Stimulated activated CD4-positive, alpha-beta T cell treated with anti-CD3 and anti-CD28 coated beads, TNF-alpha, amount 100 ng/mL, for 1 hour (primary cell): ENCODE measurements at regions not wholly inside any gene's neighbourhood (a gene's known extent, or its start where the extent isn't known, plus 50 kb on each side); places are given as distances from the start of the nearest gene placed in this dataset.

Experiments used
- DNase-seq, 3 donors: peaks; one replicate each; pipeline ENCODE4 v3.0.0-alpha.2; 2020; ENCODE audit warnings: low read depth in 3 of 3, low spot score in 1 of 3

DNA sequence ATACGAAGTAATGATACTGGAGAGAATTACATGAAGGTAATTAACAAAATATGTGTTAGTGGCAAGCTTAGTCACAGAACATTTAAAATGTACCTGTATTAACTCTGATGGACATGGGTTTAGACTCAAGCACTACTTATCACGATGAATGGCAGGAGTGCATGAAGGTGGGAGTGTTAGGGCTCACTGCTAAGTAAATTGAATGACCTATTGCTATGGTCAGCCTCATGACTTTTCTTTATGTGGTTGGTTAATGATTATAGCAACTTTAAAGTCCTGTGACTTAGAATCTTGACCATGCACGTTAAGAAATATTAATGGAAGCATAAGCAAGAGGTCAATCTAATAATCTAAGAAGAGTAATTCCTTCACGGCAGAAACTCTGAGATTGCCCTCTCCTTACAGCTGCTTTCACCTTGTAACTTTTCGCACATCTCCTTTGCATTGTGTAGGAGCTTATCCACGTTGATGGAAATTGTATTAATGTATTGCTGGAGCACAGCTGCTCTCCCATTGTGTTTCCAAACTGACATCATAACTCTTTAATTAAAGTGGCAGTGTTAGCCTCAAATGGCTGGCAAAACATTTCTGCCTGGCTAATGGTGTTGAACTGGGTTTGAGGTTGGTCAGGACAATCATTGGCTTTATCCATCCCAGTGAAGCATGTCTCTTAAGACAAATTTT is 114.5 kb downstream of the RXFP2 start:
- no peak for DNase-seq

DNA sequence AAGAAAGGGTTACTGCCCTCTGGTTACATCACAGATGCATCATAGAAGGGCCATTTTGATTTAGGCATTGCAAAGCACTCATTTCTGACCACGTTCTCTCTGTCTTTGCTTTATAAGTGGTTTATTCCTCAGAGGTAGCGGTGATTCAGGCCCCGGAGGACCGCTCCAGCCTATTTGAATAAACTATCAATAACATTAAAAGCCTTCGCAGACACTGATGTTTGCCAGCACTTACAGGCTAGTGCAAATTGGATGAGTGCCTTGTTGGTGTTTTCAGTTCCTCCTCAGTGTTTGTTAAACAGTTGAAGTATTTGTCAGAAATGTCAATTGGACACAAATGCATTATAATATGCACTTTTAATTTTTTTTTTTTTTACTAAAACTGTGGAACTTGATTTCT is 120.2 kb downstream of the RXFP2 start:
- DNase-seq, result no peak

DNA sequence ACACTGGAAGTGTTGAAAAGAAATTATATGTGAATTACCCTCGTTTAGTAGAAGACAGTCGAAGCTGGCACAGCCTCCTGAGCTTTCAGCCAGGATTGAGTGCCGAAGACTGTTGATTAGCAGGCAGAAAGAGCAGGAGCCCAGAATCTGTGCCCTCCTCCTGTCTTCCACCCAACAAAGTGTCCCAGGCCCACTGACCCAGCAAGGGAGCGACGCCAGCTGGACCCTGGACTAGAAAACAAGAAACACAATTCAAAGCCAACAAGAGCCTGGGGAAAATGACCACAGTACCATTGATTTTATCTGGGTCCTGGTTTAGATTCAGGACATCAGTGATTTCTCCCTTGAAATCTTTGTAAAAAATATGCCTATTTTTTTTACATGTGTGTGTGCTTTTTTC is 120.7 kb downstream of the RXFP2 start:
- no peak for DNase-seq

DNA sequence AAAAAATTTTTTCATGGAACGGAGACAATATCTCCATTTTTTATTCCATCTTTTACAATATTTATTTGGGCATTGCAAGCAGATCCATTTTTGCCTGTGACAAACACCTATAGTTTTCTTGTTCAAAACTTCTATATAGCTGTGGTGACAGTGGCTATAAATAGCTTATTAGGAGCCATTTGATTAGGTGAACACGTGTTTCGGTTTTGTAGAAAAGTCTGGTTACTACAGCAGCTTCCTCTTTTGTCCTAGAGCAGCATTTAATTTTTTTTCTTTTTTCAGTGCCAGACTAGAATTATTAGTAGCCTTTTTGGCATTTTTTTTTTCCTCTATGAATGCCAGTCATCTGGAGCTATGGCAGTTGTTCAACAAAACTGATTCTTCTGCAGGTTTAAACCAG is 123.5 kb downstream of the RXFP2 start:
- no peak for DNase-seq

DNA sequence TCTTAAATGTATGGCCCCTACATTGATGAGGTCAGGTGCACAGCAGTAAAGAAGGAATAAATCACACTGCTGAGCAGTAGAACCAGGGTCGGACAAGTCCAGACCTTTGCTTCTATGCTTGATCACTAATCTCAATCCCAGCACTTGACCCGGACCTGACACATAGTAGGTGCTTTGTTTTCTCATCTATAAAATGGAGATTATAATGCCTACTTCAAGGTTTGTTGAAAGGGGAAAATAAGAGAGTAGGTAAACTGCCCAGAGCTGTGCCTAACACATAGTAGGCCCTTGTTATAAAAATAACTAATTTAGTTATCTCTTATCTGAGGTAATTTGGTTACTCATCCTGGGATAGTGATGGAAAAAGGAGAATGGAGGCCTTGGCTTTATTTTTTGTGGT is 125.0 kb downstream of the RXFP2 start:
- DNase-seq, result no peak

DNA sequence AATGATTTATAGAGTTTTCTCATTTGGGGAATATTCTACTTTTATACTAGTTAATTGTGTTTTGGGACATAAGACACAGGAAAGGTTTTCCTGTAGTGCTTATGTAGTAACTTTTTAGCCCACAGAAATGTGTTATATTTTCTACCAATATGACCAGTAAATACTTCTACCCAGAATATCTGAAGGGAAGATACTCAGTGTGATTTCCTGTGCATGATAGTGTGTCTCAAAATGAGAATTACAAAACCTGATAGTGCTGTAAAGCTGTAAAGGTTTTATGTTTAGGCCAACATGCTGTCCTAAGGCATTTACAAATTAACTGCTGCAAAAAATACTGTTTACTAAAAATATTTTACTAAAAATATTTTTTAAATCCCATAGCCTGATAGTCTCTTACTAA is 126.8 kb downstream of the RXFP2 start:
- DNase-seq, result no peak

DNA sequence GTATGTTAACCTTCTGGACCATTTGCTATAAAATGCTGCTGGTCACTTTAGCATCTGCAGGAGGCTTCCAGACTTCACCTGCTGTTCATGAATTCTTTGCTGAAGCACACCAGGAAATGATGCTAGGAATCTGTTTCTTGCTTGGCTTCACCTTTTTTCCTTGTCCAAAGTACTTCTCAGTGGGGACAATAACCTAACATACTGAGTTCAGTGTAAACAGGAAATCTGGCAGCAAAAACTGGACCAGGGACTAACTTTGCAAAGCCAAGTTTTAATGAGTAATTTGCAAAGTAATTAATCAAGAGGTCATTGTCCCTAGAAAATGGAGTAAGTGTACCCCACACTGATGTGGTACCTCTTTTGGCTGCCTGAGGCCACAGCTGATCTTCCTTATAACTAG is 128.4 kb downstream of the RXFP2 start:
- DNase-seq, result no peak

DNA sequence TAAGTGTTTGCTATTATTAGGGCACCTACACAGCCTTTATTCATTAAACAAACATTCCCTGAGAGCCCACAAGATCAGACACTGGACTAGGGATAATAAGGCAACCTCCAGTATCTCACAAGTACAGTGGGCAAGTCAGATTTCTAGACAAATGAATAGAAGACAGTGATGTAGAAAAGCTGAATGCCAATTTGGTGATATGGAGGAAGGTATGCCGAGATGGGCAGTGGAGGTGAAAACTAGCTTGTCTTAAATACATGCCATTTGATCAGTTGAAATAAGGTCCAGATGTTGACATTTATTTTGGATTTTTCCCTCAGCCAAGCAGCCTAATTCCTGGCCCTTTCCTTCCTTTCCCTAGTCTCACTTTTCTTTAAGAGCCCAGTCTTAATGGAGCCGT is 130.3 kb downstream of the RXFP2 start:
- no peak for DNase-seq

DNA sequence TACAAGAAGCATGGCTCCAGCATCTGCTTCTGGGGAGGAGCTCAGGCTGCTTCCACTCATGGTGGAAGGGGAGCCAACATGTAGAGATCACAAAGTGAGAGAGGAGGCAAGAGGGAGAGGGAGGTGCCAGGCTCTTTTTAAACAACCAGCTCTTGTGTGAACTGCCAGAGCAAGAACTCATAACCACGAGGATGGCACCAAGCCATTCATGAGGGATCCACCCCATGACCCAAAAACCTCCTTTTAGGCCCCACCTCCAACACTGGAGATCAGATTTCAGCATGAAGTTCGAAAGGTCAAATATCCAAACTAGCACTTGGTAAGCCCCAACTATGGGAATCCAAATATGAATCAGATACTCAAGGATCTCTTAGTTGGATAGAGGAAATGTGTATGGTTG is 131.2 kb downstream of the RXFP2 start:
- no peak for DNase-seq

DNA sequence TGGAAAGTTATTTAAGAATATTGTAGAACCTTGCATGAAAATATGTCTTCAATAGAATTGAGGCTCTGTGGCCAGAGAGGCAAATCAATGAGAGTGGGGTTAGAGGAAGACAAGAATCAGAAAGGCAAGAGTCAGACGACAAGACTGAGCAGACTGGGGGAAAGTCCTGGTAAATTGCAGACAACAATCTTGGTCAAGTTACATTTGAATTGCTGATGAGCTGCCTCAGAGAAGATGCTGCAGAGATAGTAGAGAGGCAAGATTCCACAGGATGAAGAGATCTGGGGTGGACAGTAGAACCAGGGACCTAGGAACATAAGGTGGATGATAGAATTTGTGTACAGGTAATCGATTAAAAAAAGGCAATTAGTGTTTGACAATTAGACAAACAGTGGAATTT is 133.8 kb downstream of the RXFP2 start:
- no peak for DNase-seq

DNA sequence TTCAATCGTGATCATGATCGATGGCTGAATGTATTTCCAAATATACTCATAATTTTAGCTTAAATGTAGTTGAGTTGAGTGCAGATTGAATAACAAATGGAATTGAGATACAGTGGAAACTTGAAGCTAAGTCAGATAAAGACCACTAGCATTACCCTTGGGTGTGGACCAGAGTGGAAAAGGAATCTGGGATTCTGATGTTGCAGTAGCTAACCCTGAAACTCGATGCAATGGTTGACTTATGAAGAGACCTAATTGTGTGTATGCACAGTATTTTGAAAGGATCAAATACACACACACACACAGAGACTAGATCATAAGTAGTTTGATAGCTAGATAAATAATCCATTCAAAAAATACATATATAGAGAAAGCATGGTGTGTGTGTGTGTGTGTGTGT is 135.8 kb downstream of the RXFP2 start:
- DNase-seq, result no peak

DNA sequence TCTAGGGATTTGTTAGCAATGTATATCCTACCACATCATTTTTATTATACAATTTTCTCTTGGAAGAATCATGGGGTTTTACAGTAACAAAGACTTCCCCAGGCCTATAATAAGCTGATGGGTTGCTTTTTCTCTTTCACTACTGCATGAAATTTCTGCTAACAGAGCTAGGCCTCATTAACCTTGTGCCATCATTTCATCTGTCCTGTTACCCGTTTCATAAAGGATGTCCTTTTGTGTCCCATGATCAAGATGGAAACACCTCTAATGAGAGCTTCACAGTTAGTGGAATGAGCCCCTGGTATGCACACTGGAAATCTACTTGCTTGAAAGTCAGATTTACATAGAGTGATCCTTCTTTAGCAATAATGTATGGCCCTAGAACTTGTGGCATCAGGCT is 138.7 kb downstream of the RXFP2 start:
- DNase-seq, result no peak

DNA sequence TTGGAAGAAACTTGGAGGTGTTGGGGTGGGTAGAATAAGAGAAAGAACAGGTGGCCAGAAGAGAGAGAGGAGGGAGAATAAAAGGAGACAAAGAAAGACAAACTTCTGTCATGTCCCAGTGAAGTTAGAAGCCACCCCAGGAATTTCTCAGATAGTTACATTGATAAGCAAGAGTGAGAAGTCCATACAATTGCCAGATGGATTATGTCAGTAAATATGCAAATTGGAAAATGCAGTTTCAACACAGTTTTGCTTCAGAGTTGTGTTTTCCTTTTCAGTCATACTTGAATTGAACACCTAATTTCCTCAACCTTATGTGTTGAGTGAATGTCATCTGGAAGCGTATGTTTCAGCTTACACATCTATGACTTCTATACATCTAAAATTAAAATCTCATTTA is 139.2 kb downstream of the RXFP2 start:
- DNase-seq, result no peak

DNA sequence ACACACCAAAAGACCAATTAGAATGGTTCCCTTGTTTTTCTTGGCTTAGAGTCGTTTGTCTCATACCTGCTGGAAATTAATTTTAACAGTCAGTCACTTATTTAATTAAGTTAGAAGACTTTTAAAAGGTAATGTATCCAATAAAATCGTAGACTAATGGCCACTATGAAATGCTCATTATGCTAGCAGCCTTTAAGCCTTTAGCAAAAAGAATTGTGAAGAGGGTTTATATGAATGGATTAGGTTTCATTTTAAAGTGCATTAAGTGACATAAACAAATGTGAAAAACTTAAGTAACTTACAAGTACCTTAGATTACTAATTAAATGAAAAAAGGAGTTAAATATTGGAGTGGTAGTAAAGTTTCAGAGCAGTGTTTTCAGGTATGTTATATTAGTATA is 139.6 kb downstream of the RXFP2 start:
- no peak for DNase-seq

DNA sequence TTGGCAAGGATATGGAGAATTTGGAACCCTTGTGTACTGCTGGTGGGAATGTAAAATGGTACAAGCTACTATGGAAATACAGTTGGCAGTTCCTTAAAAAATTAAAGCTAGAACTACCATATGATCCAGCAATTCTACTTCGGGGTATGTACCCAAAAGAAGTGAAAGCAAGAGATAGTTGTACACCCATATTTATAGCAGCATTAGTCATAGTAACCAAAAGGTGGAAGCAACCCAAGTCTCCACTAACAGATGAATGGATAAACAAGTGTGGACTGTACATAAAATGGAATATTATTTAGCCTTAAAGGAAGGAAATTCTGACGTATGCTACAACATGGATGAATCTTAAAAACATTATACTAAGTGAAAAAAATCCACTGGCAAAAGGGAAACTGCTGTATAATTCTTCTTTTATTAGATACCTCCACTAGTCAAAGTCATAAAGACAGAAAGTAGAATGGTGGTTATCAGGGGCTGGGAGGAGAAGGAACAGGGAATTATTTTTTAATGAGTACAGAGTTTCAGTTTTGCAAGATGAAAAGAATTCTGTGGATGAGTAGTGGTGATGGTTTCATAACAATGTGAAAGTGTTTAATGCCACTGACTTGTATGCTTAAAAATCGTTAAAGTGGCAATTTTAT is 141.6 kb downstream of the RXFP2 start:
- no peak for DNase-seq

DNA sequence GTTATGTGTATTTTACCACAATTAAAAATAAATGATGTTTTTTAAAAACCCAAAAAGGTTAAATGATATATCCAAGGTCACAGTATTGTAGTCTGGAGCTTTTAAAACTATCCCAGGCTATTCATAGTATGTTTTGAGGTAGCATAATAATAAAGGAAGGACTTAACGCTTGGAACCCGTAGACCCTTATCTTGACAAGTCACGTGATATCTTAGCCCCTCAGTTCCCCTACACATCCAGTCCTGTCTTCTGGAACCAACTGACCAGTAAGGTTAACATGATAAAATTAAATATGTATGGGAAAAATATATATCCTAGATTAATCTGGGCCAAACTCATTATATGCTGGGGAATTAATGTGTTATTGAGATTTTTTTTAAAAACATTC is 142.2 kb downstream of the RXFP2 start:
- DNase-seq, result no peak

DNA sequence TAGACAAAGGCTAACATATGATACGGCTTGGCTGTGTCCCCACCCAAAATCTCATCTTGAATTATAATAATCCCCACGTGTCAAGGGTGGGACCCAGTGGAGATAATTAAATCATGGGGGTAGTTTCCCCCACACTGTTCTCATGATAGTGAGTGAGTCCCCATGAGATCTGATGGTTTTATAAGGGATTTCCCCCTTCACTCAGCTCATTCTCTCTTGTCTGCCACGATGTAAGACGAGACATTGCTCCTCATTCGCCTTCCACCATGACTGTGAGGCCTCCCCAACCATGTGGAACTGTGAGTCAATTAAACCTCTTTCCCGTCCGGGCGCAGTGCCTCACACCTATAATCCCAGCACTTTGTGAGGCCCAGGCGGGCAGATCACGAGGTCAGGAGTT is 143.5 kb downstream of the RXFP2 start:
- no peak for DNase-seq

DNA sequence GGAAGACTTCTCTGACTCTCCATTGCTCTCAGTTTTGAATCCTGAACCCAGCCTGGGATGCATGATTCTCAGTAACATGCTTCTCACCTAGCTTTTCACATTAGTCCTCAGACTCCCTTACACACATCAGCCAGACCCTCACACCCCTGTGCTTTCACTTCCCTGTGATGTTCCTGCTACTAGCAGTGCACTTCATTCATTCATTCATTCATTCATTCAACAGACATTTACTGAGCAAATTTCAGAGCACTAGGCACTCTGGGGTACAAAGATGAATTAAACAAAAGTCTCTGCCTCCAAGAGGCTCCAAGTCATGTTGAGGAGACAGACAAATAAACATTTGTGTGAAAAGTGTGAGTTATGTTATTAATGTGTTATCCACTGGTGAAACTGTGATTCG is 145.2 kb downstream of the RXFP2 start:
- no peak for DNase-seq

DNA sequence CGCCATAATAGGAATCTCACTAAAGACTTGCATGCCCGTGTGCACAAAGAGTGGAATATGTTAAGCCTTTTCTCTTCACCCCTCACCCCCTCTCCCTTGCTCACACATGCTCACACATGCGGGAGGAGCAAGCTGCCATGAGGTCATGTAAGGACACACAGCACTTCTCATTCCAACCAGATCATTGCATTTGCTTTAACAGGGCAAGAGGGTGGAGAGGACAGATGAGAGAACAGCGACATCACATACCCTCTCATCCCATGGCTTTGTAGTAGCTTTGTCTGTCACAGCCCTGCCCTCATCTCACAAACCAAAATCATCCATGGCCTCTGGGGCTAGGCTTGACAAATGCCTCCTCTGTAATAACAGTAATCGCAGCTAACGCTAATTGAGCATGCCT is 145.6 kb upstream of the FRY start:
- DNase-seq, result no peak

DNA sequence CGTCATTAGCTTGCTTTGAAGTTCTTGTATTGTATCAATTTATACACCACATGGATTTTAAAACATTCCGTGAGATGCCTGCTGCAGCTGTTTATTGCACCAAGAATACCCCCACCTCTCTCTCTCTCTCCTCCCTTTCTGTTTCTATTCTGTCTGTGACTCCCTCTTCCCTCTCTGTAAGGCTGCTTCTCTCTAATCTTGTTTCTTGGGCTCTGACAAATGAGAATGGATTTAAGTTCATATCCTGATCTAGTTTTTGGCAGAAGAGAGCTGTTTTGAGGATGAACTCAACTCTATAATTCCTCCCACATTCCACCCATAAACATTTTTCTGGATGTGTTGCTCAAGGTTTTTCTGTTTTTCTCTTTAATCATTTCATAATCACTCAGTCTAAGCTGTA is 144.3 kb upstream of the FRY start:
- no peak for DNase-seq

DNA sequence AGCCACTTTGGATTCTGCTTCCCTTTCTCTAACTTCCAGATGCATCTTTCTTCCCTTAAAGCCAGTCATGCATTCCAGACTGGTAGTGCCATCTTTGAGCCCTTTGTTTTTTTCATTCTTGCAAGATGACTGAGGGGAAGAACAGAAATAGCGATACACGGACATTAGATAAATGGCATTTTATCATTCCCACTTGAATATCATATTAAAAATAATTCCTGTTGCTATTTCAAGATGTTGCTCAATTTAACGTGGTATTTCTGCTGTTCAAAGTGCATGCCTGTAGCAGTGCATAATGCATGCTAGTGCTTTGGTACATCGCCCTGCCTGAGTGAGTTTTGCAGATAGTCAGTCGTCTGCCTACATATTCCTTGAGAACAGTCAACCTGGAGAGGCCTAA is 140.6 kb upstream of the FRY start:
- no peak for DNase-seq

DNA sequence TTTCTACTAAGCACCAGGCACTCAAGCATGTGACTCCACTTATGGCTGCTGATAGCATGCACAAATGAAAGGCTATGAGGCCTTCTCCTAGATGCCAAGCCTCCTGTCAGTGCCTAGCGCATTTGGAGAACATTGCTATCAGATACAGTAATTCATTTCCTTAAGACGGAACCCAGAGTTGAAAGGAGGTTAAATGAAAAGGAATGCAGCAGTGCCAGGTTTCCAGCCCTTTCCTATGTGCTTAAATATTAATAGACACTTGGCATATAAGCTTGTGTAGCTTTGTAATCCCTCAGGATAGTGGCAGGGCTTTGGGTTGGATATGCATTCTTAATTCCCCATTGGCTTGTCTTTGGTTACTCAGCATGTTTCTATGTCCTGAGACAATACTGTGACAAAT is 140.1 kb upstream of the FRY start:
- DNase-seq, result no peak

DNA sequence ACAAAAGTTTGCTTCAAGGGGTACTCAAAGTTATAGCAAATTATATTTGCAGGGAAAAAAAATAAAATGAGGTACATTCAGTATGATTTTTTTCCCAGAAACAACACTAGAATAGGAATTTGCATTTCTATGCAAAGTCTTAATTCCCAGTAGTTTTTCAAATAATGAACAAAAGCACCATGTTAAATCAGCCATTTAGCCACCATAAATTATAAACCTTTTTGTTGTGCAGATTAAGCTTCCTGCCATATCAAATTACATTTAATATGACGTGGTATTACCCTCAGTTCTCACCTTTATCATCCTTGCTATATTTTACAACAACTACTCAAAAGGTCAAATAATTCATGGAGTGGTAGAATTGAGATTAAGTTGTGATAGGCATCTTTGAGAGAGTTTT is 136.6 kb upstream of the FRY start:
- no peak for DNase-seq
